ENCODE measurements at regions not wholly inside any gene's neighbourhood (a gene's known extent, or its start where the extent isn't known, plus 50 kb on each side); places are given as distances from the start of the nearest gene placed in this dataset.

GRCh38 chr3:102066470-102066869 is 217.2 kb downstream of the NFKBIZ start:
- TF ChIP-seq, protein P1, sequence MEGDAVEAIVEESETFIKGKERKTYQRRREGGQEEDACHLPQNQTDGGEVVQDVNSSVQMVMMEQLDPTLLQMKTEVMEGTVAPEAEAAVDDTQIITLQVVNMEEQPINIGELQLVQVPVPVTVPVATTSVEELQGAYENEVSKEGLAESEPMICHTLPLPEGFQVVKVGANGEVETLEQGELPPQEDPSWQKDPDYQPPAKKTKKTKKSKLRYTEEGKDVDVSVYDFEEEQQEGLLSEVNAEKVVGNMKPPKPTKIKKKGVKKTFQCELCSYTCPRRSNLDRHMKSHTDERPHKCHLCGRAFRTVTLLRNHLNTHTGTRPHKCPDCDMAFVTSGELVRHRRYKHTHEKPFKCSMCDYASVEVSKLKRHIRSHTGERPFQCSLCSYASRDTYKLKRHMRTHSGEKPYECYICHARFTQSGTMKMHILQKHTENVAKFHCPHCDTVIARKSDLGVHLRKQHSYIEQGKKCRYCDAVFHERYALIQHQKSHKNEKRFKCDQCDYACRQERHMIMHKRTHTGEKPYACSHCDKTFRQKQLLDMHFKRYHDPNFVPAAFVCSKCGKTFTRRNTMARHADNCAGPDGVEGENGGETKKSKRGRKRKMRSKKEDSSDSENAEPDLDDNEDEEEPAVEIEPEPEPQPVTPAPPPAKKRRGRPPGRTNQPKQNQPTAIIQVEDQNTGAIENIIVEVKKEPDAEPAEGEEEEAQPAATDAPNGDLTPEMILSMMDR (IDR thresholded peaks at IDR 0.05 in 8 of 11, conservative IDR thresholded peaks at IDR 0.05 in 3 of 11), result no peak
- no peak for TF ChIP-seq POLR2AphosphoS5 (IDR thresholded peaks at IDR 0.05)

All from spleen (tissue), 7 donors.